Activated CD8-positive, alpha-beta memory T cell treated with anti-CD3 and anti-CD28 coated beads, Interleukin-2, amount 50 U/mL, for 24 hours (primary cell): ENCODE measurements at regions not wholly inside any gene's neighbourhood (a gene's known extent, or its start where the extent isn't known, plus 50 kb on each side); places are given as distances from the start of the nearest gene placed in this dataset.

Experiments used
- DNase-seq: peaks from one replicate; pipeline ENCODE4 v3.0.0-alpha.2; 2020; ENCODE audit errors: extremely low read depth

DNA sequence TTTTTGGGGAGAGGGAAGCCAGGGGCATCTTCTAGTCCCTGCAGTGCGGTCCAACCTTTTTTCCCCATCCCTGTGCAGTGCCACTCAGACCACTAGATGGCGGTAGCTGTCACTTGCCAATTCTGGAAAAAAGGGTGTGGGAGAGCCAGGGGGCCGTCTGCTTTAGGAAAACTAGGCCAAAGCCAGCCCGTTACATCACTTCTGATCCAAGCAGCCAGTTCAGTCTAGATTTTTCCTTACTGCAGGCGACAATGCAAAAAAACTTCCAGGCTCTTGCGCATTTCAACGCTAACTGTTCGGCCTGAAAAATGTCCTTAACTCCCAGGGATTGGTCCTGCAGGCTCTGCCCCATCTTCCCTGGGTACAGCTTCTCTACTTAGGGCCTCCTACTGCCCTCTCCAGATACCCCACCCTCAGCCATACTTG lies 69.2 kb upstream of the CES5A start:
- DNase-seq, result peak; percentile 10

DNA sequence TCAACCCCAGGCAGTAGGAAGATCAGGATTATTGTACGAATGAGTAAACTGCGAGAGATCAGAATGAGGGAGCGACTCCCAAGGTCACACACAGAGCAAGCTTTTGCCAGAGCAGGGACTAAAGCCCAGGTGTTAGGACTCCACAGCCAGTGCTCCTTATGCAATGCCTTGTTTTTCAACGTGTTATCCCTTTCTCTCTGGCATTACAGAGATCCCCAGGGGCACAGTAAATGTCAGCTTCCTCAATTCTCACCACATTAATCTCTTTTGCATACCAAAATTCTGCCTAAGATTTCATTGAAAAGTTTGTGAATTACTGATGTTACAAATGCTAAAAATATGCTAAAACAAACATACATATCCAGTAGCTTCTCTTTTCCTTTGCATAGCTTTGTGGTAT lies 68.1 kb upstream of the CES5A start:
- DNase-seq, result no peak

DNA sequence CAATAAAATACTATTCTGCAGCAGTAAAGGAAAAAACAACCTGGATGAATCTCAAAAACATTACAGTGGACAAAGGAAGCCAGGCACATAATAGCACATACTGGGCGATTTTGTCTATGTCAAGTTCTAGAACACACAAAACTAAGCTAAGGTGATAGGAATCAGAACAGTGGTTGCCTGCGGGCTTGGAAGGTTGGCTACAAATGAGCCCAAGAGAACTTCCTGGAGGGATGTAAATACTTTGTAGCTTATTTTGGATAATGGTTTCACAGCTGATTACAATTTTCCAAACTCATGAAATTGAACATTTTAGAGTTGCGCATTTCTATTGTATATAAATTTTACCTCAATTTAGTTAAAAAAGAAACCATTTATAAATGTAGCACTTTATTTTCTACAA lies 67.6 kb upstream of the CES5A start:
- DNase-seq, result no peak

DNA sequence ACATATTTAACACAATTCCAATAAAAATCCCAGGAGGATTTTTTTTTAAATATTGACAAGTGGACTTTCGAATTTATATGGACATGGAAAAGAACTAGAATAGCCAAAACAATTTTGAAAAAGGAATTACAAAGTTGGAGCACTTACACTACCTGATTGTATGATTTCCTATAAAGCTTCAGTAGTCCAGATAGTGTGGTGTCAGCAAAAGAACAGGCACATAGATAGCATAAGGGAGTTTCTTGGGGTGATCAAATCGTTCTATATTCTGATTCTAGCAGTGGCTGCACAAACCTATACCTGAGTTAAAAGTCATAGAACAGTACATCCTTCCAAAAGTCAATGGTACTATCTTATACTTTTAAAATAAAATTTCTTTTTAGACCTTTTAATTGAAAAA lies 66.4 kb upstream of the CES5A start:
- DNase-seq, result no peak

DNA sequence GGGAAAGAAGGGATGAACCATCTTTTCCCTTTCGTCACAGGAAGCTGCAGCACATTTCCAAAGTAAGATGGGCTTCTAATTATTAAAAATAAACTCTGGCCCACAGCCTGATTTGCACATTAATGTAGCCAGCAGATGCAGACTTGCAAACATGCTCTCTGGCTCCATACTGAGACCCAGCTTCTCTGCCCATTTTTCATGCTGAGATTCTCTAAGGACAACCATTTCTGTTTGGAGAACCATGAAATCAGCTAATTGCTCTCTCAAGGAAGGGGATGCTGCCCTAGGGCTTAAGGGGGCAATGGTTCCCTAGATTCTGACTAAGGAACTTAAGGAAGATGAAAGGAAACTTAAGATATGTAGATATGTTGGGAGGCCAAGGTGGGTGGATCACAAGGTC lies 63.0 kb upstream of the CES5A start:
- DNase-seq, result no peak

DNA sequence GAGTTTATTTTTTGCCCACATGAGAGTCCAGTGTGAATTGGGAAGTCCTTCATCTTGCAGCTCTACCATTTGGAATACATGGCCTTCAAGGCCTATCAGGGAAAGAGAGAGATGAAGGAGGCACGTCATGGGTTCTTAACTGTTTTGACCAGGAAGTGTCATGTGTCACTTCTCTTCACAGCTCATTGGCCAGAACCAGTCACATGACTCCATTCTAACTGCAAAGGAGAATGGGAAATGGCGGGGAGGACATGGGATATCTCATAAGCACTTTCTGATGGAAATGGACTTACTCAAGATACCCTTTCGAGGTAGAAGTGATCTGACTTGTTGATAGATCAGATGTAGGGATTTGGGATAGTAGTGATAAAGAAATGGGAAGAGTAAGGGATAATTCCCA lies 57.9 kb upstream of the CES5A start:
- no peak for DNase-seq

DNA sequence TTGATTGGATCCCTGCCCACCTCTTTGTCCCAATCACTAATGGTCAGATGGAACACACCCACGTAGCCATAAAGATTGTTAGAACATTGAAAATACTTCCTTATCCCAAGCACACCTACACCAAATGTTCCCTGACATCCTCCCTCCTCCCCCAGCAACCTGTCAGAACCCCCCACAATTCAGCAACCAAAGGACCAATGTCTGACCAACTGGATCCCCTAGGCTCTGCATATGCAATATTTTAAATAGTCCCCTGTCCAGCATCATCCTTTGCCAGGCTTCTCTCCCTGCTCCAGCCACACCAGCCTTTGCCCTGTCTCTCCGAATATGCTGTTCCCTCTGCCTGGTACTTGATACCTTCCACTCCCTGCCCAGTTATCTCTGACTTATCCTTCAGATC lies 54.9 kb upstream of the CES5A start:
- no peak for DNase-seq

DNA sequence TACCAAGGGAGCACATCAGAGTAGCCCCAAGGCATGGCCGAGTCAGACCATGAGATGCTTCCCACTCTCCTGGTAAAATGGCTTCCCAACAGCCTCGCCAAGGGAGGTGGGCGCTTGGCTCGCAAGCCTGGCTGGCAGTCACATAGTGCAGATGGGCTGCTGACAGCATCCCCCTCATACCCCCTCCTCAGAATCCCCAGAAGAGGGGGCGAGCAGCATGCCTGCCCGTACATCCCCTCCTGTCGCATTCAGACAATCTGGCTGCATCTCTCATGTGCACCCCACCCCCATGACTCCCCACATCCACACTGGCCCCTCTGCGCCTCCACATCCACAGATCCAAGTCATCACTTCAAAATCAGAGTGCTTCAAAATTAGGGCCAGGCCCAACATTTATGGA lies 54.0 kb upstream of the CES5A start:
- DNase-seq, result no peak

DNA sequence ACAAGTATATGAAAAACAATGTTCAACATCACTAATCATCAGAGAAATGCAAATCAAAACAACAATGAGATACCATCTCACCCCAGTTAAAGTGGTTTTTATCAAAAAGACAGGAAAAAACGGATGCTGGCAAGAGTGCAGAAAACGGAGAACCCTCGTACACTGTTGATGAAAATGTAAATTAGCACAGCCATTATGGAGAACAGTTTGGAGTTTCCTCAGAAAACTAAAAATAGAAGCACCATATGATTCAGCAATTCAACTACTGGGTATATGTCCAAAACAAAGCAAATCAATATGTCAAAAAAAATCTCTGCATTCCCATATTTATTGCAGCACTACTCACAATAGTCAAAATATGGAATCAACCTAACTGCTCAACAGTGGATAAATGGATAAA lies 50.1 kb upstream of the CES5A start:
- DNase-seq, result no peak
